ENCODE measurements at regions not wholly inside any gene's neighbourhood (a gene's known extent, or its start where the extent isn't known, plus 50 kb on each side); places are given as distances from the start of the nearest gene placed in this dataset.

DNA sequence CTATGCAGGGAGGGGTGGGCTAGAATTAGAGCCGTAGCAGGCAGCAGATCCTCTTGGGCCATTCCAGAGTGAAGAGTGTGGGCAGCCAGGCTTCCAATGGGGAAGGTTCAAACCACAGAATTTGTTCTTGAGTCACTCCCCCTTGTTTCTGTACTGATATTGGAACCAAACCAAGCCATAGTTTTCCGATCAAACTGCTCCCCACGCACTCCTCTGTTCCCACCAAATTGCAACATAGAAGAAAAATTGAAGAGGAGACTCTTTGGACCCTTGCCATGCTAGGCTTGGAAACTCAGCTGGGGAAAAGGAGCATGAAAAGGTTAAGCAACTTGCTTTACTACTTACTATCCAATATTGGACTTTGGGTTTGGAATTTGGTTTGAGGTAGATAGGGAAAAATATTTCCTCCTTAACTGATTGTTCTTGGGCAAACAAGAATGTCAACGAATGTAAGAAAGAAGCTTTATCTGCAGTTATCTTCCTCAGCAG lies 165.8 kb upstream of the NR3C1 start (continued):
- TF ChIP-seq ZNF83 (CRISPR knock-in tag; IDR thresholded peaks at IDR 0.05; ENCODE audit: borderline replicate concordance): no peak
- TF ChIP-seq, protein P1, sequence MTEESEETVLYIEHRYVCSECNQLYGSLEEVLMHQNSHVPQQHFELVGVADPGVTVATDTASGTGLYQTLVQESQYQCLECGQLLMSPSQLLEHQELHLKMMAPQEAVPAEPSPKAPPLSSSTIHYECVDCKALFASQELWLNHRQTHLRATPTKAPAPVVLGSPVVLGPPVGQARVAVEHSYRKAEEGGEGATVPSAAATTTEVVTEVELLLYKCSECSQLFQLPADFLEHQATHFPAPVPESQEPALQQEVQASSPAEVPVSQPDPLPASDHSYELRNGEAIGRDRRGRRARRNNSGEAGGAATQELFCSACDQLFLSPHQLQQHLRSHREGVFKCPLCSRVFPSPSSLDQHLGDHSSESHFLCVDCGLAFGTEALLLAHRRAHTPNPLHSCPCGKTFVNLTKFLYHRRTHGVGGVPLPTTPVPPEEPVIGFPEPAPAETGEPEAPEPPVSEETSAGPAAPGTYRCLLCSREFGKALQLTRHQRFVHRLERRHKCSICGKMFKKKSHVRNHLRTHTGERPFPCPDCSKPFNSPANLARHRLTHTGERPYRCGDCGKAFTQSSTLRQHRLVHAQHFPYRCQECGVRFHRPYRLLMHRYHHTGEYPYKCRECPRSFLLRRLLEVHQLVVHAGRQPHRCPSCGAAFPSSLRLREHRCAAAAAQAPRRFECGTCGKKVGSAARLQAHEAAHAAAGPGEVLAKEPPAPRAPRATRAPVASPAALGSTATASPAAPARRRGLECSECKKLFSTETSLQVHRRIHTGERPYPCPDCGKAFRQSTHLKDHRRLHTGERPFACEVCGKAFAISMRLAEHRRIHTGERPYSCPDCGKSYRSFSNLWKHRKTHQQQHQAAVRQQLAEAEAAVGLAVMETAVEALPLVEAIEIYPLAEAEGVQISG (CRISPR knock-in tag; IDR thresholded peaks at IDR 0.05): no peak
- peak; percentile 74 for TF ChIP-seq CEBPG (CRISPR knock-in tag; IDR thresholded peaks at IDR 0.05)
- no peak for TF ChIP-seq ZBTB8A (CRISPR knock-in tag; IDR thresholded peaks at IDR 0.05; ENCODE audit: borderline replicate concordance, low read depth)
- TF ChIP-seq MED13 (CRISPR knock-in tag; IDR thresholded peaks at IDR 0.05): peak; percentile 32; the same call in 1 of the 2 replicates
- peak; percentile 54; the same call in 1 of the 2 replicates for TF ChIP-seq NCOA2 (CRISPR knock-in tag; IDR thresholded peaks at IDR 0.05)
- TF ChIP-seq, protein P2, sequence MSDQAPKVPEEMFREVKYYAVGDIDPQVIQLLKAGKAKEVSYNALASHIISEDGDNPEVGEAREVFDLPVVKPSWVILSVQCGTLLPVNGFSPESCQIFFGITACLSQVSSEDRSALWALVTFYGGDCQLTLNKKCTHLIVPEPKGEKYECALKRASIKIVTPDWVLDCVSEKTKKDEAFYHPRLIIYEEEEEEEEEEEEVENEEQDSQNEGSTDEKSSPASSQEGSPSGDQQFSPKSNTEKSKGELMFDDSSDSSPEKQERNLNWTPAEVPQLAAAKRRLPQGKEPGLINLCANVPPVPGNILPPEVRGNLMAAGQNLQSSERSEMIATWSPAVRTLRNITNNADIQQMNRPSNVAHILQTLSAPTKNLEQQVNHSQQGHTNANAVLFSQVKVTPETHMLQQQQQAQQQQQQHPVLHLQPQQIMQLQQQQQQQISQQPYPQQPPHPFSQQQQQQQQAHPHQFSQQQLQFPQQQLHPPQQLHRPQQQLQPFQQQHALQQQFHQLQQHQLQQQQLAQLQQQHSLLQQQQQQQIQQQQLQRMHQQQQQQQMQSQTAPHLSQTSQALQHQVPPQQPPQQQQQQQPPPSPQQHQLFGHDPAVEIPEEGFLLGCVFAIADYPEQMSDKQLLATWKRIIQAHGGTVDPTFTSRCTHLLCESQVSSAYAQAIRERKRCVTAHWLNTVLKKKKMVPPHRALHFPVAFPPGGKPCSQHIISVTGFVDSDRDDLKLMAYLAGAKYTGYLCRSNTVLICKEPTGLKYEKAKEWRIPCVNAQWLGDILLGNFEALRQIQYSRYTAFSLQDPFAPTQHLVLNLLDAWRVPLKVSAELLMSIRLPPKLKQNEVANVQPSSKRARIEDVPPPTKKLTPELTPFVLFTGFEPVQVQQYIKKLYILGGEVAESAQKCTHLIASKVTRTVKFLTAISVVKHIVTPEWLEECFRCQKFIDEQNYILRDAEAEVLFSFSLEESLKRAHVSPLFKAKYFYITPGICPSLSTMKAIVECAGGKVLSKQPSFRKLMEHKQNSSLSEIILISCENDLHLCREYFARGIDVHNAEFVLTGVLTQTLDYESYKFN (CRISPR knock-in tag; conservative IDR thresholded peaks at IDR 0.05): 0 out of 2 replicates have a peak, but pooled peaks have one; percentile 26
- TF ChIP-seq, protein P3, sequence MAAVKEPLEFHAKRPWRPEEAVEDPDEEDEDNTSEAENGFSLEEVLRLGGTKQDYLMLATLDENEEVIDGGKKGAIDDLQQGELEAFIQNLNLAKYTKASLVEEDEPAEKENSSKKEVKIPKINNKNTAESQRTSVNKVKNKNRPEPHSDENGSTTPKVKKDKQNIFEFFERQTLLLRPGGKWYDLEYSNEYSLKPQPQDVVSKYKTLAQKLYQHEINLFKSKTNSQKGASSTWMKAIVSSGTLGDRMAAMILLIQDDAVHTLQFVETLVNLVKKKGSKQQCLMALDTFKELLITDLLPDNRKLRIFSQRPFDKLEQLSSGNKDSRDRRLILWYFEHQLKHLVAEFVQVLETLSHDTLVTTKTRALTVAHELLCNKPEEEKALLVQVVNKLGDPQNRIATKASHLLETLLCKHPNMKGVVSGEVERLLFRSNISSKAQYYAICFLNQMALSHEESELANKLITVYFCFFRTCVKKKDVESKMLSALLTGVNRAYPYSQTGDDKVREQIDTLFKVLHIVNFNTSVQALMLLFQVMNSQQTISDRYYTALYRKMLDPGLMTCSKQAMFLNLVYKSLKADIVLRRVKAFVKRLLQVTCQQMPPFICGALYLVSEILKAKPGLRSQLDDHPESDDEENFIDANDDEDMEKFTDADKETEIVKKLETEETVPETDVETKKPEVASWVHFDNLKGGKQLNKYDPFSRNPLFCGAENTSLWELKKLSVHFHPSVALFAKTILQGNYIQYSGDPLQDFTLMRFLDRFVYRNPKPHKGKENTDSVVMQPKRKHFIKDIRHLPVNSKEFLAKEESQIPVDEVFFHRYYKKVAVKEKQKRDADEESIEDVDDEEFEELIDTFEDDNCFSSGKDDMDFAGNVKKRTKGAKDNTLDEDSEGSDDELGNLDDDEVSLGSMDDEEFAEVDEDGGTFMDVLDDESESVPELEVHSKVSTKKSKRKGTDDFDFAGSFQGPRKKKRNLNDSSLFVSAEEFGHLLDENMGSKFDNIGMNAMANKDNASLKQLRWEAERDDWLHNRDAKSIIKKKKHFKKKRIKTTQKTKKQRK (IDR thresholded peaks at IDR 0.05; ENCODE audit: low read length): no peak
- peak; percentile 81 for TF ChIP-seq GATAD2A (CRISPR knock-in tag; IDR thresholded peaks at IDR 0.05)
- TF ChIP-seq ATRX (CRISPR knock-in tag; IDR thresholded peaks at IDR 0.05; ENCODE audit: borderline replicate concordance): no peak
- no peak for TF ChIP-seq ZNF501 (CRISPR knock-in tag; IDR thresholded peaks at IDR 0.05)
- TF ChIP-seq ZNF17 (CRISPR knock-in tag; IDR thresholded peaks at IDR 0.05): no peak
- TF ChIP-seq, protein P4, sequence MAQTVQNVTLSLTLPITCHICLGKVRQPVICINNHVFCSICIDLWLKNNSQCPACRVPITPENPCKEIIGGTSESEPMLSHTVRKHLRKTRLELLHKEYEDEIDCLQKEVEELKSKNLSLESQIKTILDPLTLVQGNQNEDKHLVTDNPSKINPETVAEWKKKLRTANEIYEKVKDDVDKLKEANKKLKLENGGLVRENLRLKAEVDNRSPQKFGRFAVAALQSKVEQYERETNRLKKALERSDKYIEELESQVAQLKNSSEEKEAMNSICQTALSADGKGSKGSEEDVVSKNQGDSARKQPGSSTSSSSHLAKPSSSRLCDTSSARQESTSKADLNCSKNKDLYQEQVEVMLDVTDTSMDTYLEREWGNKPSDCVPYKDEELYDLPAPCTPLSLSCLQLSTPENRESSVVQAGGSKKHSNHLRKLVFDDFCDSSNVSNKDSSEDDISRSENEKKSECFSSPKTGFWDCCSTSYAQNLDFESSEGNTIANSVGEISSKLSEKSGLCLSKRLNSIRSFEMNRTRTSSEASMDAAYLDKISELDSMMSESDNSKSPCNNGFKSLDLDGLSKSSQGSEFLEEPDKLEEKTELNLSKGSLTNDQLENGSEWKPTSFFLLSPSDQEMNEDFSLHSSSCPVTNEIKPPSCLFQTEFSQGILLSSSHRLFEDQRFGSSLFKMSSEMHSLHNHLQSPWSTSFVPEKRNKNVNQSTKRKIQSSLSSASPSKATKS (CRISPR knock-in tag; IDR thresholded peaks at IDR 0.05): no peak
- peak; percentile 31; the same call in 1 of the 2 replicates for TF ChIP-seq CREM (IDR thresholded peaks at IDR 0.05)
- TF ChIP-seq CREM (CRISPR knock-in tag; IDR thresholded peaks at IDR 0.05): no peak
- no peak for TF ChIP-seq MAFF (IDR thresholded peaks at IDR 0.05; ENCODE audit: low read depth, low read length)
- no peak for TF ChIP-seq EED (CRISPR knock-in tag; IDR thresholded peaks at IDR 0.05)
- no peak for TF ChIP-seq ZNF543 (CRISPR knock-in tag; IDR thresholded peaks at IDR 0.05)
- no peak for TF ChIP-seq MTA1 (CRISPR knock-in tag; IDR thresholded peaks at IDR 0.05; ENCODE audit: borderline replicate concordance)

Measured in HepG2 (cell line).